HG02763 (cell line): ENCODE measurements at regions not wholly inside any gene's neighbourhood (a gene's known extent, or its start where the extent isn't known, plus 50 kb on each side); places are given as distances from the start of the nearest gene placed in this dataset.

ENCODE experiments used
- ATAC-seq: cut with Tn5 transposase; IDR thresholded peaks from one replicate; pipeline ENCODE4 v1.9.1; 2021; ENCODE audit warnings: mild to moderate bottlenecking, moderate library complexity; ENCODE audit not compliant: unreplicated experiment

DNA sequence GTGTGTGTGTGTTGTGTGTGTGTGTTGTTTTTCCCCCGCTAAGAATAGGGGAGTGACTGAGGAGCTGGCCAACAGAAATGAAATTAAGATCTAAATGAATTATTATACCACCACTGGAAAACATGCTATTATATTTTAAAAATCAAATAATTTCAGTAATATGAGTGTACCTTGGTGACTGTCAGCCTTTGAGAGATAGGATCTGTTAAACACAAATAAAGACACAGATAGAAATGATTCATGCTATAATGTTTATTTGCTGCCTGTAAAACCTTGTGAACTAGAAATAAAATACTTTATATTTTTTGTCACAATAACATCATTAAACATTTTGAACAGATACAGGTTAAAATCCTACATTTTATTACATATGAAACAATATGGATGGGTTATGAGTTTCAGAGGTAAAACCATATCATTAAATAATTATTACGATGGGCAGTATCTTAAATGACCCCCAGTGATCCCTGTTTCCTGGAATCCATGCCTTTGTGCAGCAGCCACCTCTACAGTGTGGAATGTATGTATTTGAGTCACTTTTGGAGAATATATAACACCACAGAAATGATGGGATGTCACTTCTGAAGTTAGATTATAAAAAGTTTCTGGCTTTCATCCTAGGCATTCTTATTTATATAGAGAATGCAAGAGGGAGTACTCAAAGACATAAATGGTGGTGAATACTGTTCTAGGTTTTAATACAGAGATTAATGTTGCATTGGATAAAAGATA lies 617.2 kb downstream of the CDH18 start:
- ATAC-seq: no peak

DNA sequence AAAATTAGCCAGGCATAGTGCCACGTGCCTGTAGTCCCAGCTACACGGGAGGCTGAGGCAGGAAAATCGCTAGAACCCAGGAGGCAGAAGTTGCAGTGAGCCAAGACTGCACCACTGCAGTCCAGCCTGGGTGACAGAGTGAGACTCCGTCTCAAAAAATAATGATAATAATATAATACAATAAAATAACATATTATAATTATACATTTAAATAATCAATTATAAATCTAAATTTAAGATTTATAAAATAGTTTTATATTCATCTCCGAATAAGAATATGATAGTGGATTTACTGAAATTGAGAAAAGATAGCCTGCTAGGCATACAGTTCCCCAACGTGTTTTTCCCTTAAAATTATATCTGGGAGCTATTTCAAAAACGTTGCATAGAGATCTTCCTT lies 599.6 kb downstream of the CDH18 start:
- ATAC-seq: no peak

DNA sequence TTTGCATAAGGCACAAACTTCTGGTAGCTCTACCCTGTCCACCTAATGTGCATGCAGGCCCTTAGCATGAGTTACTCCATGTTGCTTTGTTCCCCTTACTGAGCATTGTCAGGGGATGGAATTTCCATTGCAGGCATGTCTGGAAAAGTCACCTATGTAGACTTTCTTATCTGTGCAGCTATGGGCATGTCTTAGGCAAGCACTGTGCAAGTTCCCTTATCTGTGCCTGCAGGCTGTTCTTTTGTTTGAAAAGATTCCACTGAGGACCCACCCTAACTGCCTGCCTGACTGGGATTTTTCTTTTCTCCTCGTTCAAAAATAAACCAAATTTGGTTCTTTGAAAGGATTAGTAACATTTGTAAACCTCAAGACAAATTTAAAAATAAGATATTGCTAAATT lies 587.0 kb downstream of the CDH18 start:
- ATAC-seq: no peak

DNA sequence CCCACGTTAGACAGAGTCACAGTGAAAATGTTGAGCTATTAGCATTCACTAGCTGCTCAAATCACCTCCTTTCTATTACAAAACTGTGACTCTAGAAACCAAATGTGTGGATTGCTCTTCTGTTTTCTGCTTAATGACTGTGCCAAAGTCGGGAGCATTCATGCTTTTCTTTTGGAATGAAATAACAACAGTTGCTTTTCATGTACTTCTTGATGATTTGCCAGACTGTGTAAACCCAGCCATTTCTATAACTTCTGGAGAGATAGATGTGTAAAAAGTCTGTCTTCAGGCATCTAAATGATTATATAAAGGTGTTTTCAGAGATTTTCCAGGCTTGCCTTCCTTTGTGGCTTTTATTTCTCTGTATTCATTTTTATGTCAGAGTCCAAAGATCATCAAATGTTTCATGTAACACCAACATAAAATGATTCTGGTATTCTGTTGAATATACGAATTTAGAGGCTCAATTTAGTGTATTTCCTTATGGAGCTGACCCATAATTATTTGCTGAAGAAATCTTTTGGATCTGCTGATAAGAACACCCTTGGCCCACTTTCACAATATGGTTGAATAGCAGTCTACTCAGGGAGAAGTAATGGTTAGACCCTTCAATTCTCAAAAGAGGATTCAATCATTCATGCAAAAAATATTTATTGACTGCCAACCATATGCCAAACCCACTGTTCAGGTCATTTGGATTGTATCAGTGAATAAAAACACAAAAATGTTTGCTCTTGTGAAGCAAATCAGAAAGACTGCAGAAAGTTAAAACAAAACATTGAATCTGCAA lies 581.2 kb downstream of the CDH18 start:
- no peak for ATAC-seq

DNA sequence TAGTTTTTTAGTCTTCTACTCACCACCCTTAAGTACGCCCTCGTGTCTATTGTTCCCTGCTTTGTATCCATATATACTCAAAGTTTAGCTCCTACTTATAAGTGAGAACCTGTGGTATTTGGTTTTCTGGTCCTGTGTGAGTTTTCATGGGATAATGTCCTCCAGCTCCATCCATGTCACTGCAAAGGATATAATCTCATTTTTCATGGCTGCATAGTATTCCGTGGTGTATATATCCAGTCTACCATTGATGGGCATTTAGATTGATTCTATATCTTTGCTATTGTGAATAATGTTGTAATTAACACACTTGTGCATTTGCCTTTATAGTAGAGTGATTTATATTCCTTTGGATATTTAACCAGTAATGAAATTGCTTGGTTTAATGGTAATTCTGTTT lies 579.9 kb downstream of the CDH18 start:
- no peak for ATAC-seq

DNA sequence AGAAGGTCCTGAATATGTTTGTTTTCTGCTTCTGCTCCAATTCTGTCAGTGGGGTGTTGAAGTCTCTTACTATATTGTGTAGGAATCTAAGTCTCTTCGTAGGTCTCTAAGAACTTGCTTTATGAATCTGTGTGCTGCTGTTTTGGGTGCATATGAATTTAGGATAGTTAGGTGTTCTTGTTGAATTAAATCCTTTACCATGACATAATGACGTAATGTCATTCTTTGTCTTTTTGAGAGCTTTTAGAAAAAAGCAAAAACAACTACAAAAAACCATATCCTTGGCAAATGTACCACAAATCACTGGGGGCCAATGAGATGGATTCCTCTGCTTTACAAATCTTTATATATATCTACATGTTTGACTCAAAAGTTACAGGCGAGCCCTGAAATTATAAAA lies 576.1 kb downstream of the CDH18 start:
- no peak for ATAC-seq
